GM12878 (cell line): ENCODE measurements at regions not wholly inside any gene's neighbourhood (a gene's known extent, or its start where the extent isn't known, plus 50 kb on each side); places are given as distances from the start of the nearest gene placed in this dataset.
"Not testable (repeated sequence)": the region's sequence is repeated elsewhere in the genome, so short reads cannot be mapped to it uniquely, and the experiment has no call there.

Experiments
- ATAC-seq: fragments of 200-7000 bp; cut with Tn5 transposase; 3 replicates; pipeline ENCODE4 v1.9.1; 2020; ENCODE audit warnings: mild to moderate bottlenecking, moderate library complexity
- BruUV-seq: library from RNA; stranded (reverse); fragments of 400-500 nt; replicated peaks from 2 replicates; lab custom pipeline; 2021; lab: Mats Ljungman, UMichigan
- CTCF ChIA-PET: fragments of 300-600 bp; sonication (Branson Sonifier 250); formaldehyde crosslinking; extraction: SDS; loops from one replicate; lab custom pipeline; 2021; ENCODE audit warnings: inconsistent platforms; lab: Yijun Ruan, JAX
- POLR2A ChIA-PET: fragments of 350-600 bp; formaldehyde crosslinking; extraction: SDS; loops from one replicate; lab custom pipeline; 2021; ENCODE audit warnings: inconsistent platforms; lab: Charles Lee
- RAD21 ChIA-PET: fragments of 300-600 bp; sonication (Branson Sonifier 250); formaldehyde crosslinking; loops from one replicate; lab custom pipeline; 2023; ENCODE audit warnings: antibody characterized with exemption; ENCODE audit not compliant: unreplicated experiment; lab: Charles Lee
- SMC1A ChIA-PET: fragments of 300-600 bp; sonication (Branson Sonifier 250); formaldehyde crosslinking; loops from one replicate; lab custom pipeline; 2023; ENCODE audit not compliant: unreplicated experiment, uncharacterized antibody; lab: Charles Lee
- DNase-seq: peaks from one replicate; pipeline ENCODE4 v3.0.0-alpha.2; 2011; ENCODE audit warnings: low read depth, low spot score
- FAIRE-seq: peaks from 3 replicates; lab custom pipeline; 2011; peaks lifted over from hg19 to GRCh38; lab: Jason Lieb, UNC
- H2AFZ ChIP-seq: 2 replicates; pipeline ENCODE4 v1.6.0; 2011; ENCODE audit warnings: low read depth, low read length, control low read depth; ENCODE audit not compliant: control insufficient read depth
- H3K27ac ChIP-seq: 2 replicates; pipeline ENCODE4 v1.5.1; 2011; ENCODE audit warnings: control low read depth; ENCODE audit not compliant: control insufficient read depth, insufficient read depth
- H3K27me3 ChIP-seq, 2 experiments: replicated peaks in 1 of 2; 2 replicates each; pipeline versions ENCODE4 v1.6.0 to v1.6.1; 2011; ENCODE audit warnings: low read length in 1 of 2; ENCODE audit not compliant: control insufficient read depth in 2 of 2, insufficient read depth in 2 of 2
- H3K36me3 ChIP-seq, 2 experiments: 2 replicates each; pipeline ENCODE4 v1.5.1; 2011; ENCODE audit warnings: low read length in 1 of 2; ENCODE audit not compliant: control insufficient read depth in 2 of 2, insufficient read depth in 2 of 2
- H3K4me1 ChIP-seq: 2 replicates; pipeline ENCODE4 v1.6.1; 2011; ENCODE audit warnings: mild to moderate bottlenecking, low read length, moderate library complexity, mixed read lengths; ENCODE audit not compliant: control insufficient read depth, insufficient read depth
- H3K4me2 ChIP-seq: 2 replicates; pipeline ENCODE4 v1.6.0; 2011; ENCODE audit warnings: control low read depth; ENCODE audit not compliant: control insufficient read depth, insufficient read depth
- H3K4me3 ChIP-seq: fragments of 200-600 bp; sonication (generic); 2 replicates; pipeline ENCODE4 v1.5.1; 2016
- H3K79me2 ChIP-seq: 2 replicates; pipeline ENCODE4 v1.6.0; 2011; ENCODE audit warnings: low read length; ENCODE audit not compliant: control insufficient read depth, insufficient read depth
- H3K9ac ChIP-seq: 2 replicates; pipeline ENCODE4 v1.8.0; 2011; ENCODE audit warnings: low read length, control low read depth, mixed read lengths; ENCODE audit not compliant: control insufficient read depth, insufficient read depth
- H3K9me3 ChIP-seq: replicated peaks from 3 replicates; pipeline ENCODE4 v1.5.1; 2011; ENCODE audit warnings: mild to moderate bottlenecking, low read length; ENCODE audit not compliant: control insufficient read depth, insufficient read depth
- H4K20me1 ChIP-seq: 2 replicates; pipeline ENCODE4 v1.6.0; 2011; ENCODE audit not compliant: control insufficient read depth, insufficient read depth
- BMI1 ChIP-seq: fragments of 450-650 bp; IDR thresholded peaks from 2 replicates; pipeline ENCODE4 v1.6.1; 2016; ENCODE audit warnings: mild to moderate bottlenecking, moderate library complexity, borderline replicate concordance
- EGR1 ChIP-seq, 2 experiments: IDR thresholded peaks; 1 replicate in 1 of 2; 2 replicates in 1 of 2; pipeline ENCODE4 v1.6.1; 2011 to 2012; ENCODE audit warnings: low read depth in 2 of 2, low read length in 2 of 2, borderline replicate concordance in 1 of 2, mild to moderate bottlenecking in 1 of 2, moderate library complexity in 1 of 2
- ETV6 ChIP-seq, 2 experiments: fragments of 450-650 bp in 1 of 2; IDR thresholded peaks in 1 of 2; conservative IDR thresholded peaks in 1 of 2; 2 replicates each; pipeline ENCODE4 v1.6.1; 2014; ENCODE audit warnings: antibody characterized with exemption in 1 of 2, borderline replicate concordance in 1 of 2, low read depth in 1 of 2, mild to moderate bottlenecking in 1 of 2, moderate library complexity in 1 of 2
- PAX5 ChIP-seq: IDR thresholded peaks from 2 replicates; pipeline ENCODE4 v1.6.1; 2011; ENCODE audit warnings: low read depth, low read length, borderline replicate concordance
- PBX3 ChIP-seq: IDR thresholded peaks from 2 replicates; pipeline ENCODE4 v1.6.1; 2011; ENCODE audit warnings: mild to moderate bottlenecking, low read depth, low read length, moderate library complexity; ENCODE audit not compliant: insufficient replicate concordance
- SMC3 ChIP-seq: IDR thresholded peaks from 2 replicates; pipeline ENCODE4 v1.6.1; 2011; ENCODE audit warnings: low read length, improper control_type of control experiment, borderline replicate concordance
- SRF ChIP-seq, 2 experiments: IDR thresholded peaks; 2 replicates each; pipeline ENCODE4 v1.6.1; 2011; ENCODE audit warnings: low read depth in 2 of 2, low read length in 2 of 2, mild to moderate bottlenecking in 1 of 2, moderate library complexity in 1 of 2
- ZBTB33 ChIP-seq: fragments of 450-650 bp; IDR thresholded peaks from 2 replicates; pipeline ENCODE4 v1.6.1; 2017; ENCODE audit warnings: mild to moderate bottlenecking
- WGBS: methylation state at CpG from one replicate; pipeline ENCODE4 v1.1.6; 2016; ENCODE audit warnings: low lambda C conversion rate; ENCODE audit not compliant: insufficient replicate concordance, insufficient coverage; ENCODE audit errors: missing lambda C conversion rate; 5-methylcytosine and 5-hydroxymethylcytosine counted together
- in situ Hi-C: fragments of 300-500 bp; cut with MboI; formaldehyde crosslinking; loops from 9 replicates; pipeline ENCODE4 v1.14.3; 2018; ENCODE audit warnings: mixed read lengths
- intact Hi-C: fragments of 100-400 bp; cut with micrococcal nuclease; formaldehyde crosslinking; loops from one replicate; pipeline ENCODE4 v1.14.2; 2022; ENCODE audit not compliant: unreplicated experiment

GRCh38 chr11:29051935-29052334 lies 943.7 kb downstream of the METTL15 start:
- RAD21 ChIA-PET, result no interaction called here
- FAIRE-seq, result no peak
- no peak overlapping the region for H3K9ac ChIP-seq
- TF ChIP-seq SRF (IDR thresholded peaks at IDR 0.05; ENCODE audit: low read depth in 2 of 2, low read length in 2 of 2) (no peak), ETV6 (conservative IDR thresholded peaks at IDR 0.05 in 1 of 2, IDR thresholded peaks at IDR 0.05 in 1 of 2; ENCODE audit: borderline replicate concordance in 1 of 2, low read depth in 1 of 2) (no peak), EGR1 (IDR thresholded peaks at IDR 0.05; ENCODE audit: borderline replicate concordance in 1 of 2, low read depth in 2 of 2, low read length in 2 of 2) (no peak), BMI1 (no peak), PBX3 (no peak), ZBTB33 (no peak), SMC3 (no peak), PAX5 (no peak)
- TF ChIP-seq, all 136 proteins: peak for 0
- Histone ChIP-seq H2AFZ (no peak overlapping the region), H3K4me2 (no peak overlapping the region), H3K9me3 (no peaks in the 10 kb centered on the region), H3K4me1 (no peaks in the 10 kb centered on the region), H3K4me3 (no peak overlapping the region), H3K36me3 (no peaks in the 10 kb centered on the region), H3K79me2 (no peaks in the 10 kb centered on the region), H3K27me3 (no peaks in the 10 kb centered on the region), H4K20me1 (no peaks in the 10 kb centered on the region), H3K27ac (no peak overlapping the region)
- ATAC-seq (peak; percentile 42; the same call in 2 of the 3 replicates), DNase-seq (no peak)
- BruUV-seq, result no TSS peak
- in situ Hi-C loops, result no loop called here
- ChIA-PET POLR2A (no interaction called here), SMC1A (no interaction called here), CTCF (no interaction called here)
- intact Hi-C loops, result no loop called here
- WGBS, result 35% methylated on average over 1 of the region's 1 CpG

GRCh38 chr11:29050962-29051361 lies 942.8 kb downstream of the METTL15 start:
- H4K20me1 ChIP-seq, H3K36me3 ChIP-seq, H3K9me3 ChIP-seq, H3K4me2 ChIP-seq, H3K79me2 ChIP-seq, H3K27ac ChIP-seq, H3K27me3 ChIP-seq, RAD21 ChIA-PET, SMC1A ChIA-PET, H3K4me1 ChIP-seq, ATAC-seq, in situ Hi-C loops, POLR2A ChIA-PET, H2AFZ ChIP-seq, CTCF ChIA-PET, FAIRE-seq, H3K4me3 ChIP-seq, DNase-seq, BruUV-seq, H3K9ac ChIP-seq, intact Hi-C loops: not testable (repeated sequence)
- 35% methylated on average over 11 of the region's 11 CpGs for WGBS
